ENCODE measurements at regions not wholly inside any gene's neighbourhood (a gene's known extent, or its start where the extent isn't known, plus 50 kb on each side); places are given as distances from the start of the nearest gene placed in this dataset.
"Not testable (repeated sequence)": the region's sequence is repeated elsewhere in the genome, so short reads cannot be mapped to it uniquely, and the experiment has no call there.

DNA sequence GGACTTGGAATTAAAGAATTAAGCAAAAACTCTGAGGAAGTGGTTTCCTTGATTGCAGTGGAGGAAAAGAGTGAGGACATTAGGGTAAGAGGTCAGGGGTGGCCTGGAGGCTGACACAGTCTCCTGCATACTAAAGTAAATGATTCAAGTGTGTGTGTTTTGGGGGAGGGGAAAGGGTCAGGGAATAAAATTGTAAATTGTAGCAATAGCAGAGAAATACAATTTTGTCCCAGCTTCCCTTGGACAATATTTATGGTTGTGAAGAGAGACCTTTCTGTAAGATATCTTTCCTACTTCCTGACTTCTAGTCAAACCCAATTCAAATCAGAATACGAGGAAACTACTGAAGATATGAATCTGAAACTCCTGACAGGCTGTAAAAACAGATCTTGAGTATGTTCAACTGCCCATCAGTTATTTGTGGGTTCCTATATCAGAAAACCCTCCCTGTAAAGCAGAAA is 143.4 kb upstream of the HMGN3 start:
- H3K27ac Mint-ChIP-seq: no peak overlapping the region
- ATAC-seq (no peak), DNase-seq (ENCODE audit: low spot score) (no peak)
- no peaks in the 10 kb centered on the region for H3K27me3 Mint-ChIP-seq
- H3K36me3 Mint-ChIP-seq: no peaks in the 10 kb centered on the region
- H3K4me1 Mint-ChIP-seq (ENCODE audit: low read depth in 2 of 2): no peaks in the 10 kb centered on the region
- peaks cover 3% of the 10 kb centered on the region for H3K9me3 Mint-ChIP-seq
- no peak overlapping the region for H3K4me3 Mint-ChIP-seq

GRCh38 chr6:79377047-79377446 is 142.6 kb upstream of the HMGN3 start:
- H3K27ac Mint-ChIP-seq: no peak overlapping the region
- no peaks in the 10 kb centered on the region for H3K4me1 Mint-ChIP-seq (ENCODE audit: low read depth in 2 of 2)
- no peak overlapping the region for H3K4me3 Mint-ChIP-seq
- DNase-seq (ENCODE audit: low spot score) (no peak), ATAC-seq (no peak)
- H3K27me3 Mint-ChIP-seq: no peaks in the 10 kb centered on the region
- no peaks in the 10 kb centered on the region for H3K36me3 Mint-ChIP-seq
- H3K9me3 Mint-ChIP-seq: peaks cover 6% of the 10 kb centered on the region

GRCh38 chr6:79375635-79376337 is 141.3 kb upstream of the HMGN3 start:
- Mint-ChIP-seq H3K4me1 (ENCODE audit: low read depth in 2 of 2) (no peaks in the 10 kb centered on the region), H3K27me3 (no peaks in the 10 kb centered on the region)

DNA sequence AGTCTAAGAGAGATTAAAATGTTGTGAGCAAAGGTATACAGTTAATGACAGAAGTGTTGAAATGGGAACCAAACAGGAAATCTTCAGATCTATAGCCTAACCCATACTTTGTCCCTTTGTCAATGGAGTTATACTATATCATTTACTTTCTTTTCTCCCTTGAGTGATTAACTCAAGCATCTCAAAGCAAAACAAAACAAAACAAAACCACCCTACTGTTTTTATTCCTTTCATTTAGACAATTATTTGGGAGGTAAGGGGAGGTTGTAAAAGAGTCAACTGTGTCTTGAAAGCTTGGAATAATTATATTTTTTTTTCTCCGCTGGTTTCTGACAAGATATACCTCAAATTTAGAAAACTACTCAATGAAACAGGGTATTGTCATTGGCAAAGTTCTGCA is 139.8 kb upstream of the HMGN3 start:
- H3K36me3 Mint-ChIP-seq: no peaks in the 10 kb centered on the region
- peaks cover 6% of the 10 kb centered on the region for H3K9me3 Mint-ChIP-seq
- no peaks in the 10 kb centered on the region for H3K27me3 Mint-ChIP-seq
- H3K4me3 Mint-ChIP-seq: no peak overlapping the region
- no peak for DNase-seq (ENCODE audit: low spot score)
- H3K27ac Mint-ChIP-seq: no peak overlapping the region
- no peak for ATAC-seq
- H3K4me1 Mint-ChIP-seq (ENCODE audit: low read depth in 2 of 2): no peaks in the 10 kb centered on the region

More at GRCh38 chr6:79375635-79376337, 141.3 kb upstream of the HMGN3 start:
- no peak overlapping the region for H3K27ac Mint-ChIP-seq
- DNase-seq (ENCODE audit: low spot score) (no peak), ATAC-seq (no peak)
- no peak overlapping the region for H3K4me3 Mint-ChIP-seq
- peaks cover 3% of the 10 kb centered on the region for H3K9me3 Mint-ChIP-seq
- H3K36me3 Mint-ChIP-seq: no peaks in the 10 kb centered on the region

GRCh38 chr6:79373880-79374279 is 139.4 kb upstream of the HMGN3 start:
- H3K27ac Mint-ChIP-seq: no peak overlapping the region
- ATAC-seq: no peak
- no peaks in the 10 kb centered on the region for H3K4me1 Mint-ChIP-seq (ENCODE audit: low read depth in 2 of 2)
- no peak overlapping the region for H3K4me3 Mint-ChIP-seq
- DNase-seq (ENCODE audit: low spot score): no peak
- no peaks in the 10 kb centered on the region for H3K36me3 Mint-ChIP-seq
- peaks cover 6% of the 10 kb centered on the region for H3K9me3 Mint-ChIP-seq
- no peaks in the 10 kb centered on the region for H3K27me3 Mint-ChIP-seq

GRCh38 chr6:79373246-79373645 is 138.8 kb upstream of the HMGN3 start:
- Mint-ChIP-seq H3K4me1 (ENCODE audit: low read depth in 2 of 2) (no peaks in the 10 kb centered on the region), H3K36me3 (no peaks in the 10 kb centered on the region), H3K27me3 (no peaks in the 10 kb centered on the region), H3K9me3 (peaks cover 6% of the 10 kb centered on the region), H3K4me3 (no peak overlapping the region), H3K27ac (no peak overlapping the region)
- no peak for ATAC-seq
- DNase-seq (ENCODE audit: low spot score): no peak

DNA sequence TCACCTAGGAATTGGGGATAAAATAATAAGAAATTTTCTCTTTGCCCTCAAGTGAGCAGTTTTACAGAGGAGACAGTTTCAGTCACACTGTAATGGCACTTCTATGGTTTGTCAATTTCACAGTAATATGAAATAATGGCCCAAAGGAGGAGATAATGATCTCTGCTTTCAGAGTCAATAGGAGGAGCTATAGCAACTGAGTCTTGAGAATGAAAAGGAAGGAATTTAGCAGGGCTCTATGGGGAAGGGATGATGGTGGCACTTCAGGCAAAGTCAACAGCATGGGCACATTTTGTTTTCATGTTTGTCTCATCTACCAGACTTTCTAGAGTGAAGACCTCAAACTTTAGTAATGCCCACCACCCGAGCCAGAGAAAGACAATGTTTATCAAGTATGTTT is 138.3 kb upstream of the HMGN3 start:
- DNase-seq (ENCODE audit: low spot score) (no peak), ATAC-seq (no peak)
- Mint-ChIP-seq H3K9me3 (peaks cover 6% of the 10 kb centered on the region), H3K27me3 (no peaks in the 10 kb centered on the region), H3K4me1 (ENCODE audit: low read depth in 2 of 2) (no peaks in the 10 kb centered on the region), H3K4me3 (no peak overlapping the region), H3K36me3 (no peaks in the 10 kb centered on the region), H3K27ac (no peak overlapping the region)

- H3K27me3 Mint-ChIP-seq: no peaks in the 10 kb centered on the region
Measured at GRCh38 chr6:79369026-79369425, 134.5 kb upstream of the HMGN3 start.

DNA sequence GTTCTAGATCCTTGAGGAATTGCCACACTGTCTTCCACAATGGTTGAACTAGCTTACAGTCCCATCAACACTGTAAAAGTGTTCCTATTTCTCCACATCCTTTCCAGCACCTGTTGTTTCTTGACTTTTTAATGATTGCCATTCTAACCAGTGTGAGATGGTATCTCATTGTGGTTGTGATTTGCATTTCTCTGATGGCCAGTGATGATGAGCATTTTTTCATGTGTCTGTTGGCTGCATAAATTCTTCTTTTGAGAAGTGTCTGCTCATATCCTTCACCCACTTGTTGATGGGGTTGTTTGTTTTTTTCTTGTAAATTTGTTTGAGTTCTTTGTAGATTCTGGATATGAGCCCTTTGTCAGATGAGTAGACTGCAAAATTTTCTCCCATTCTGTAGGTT is 129.0 kb upstream of the HMGN3 start:
- not testable (repeated sequence) for ATAC-seq; H3K27ac Mint-ChIP-seq; H3K4me3 Mint-ChIP-seq; H3K27me3 Mint-ChIP-seq; H3K4me1 Mint-ChIP-seq (ENCODE audit: low read depth in 2 of 2); DNase-seq (ENCODE audit: low spot score)
- H3K36me3 Mint-ChIP-seq: peaks cover 13% of the 10 kb centered on the region
- peaks cover 16% of the 10 kb centered on the region for H3K9me3 Mint-ChIP-seq

More at GRCh38 chr6:79369026-79369425, 134.5 kb upstream of the HMGN3 start:
- Mint-ChIP-seq H3K27ac (no peak overlapping the region), H3K36me3 (peaks cover 13% of the 10 kb centered on the region), H3K9me3 (peaks cover 16% of the 10 kb centered on the region), H3K4me3 (no peak overlapping the region), H3K4me1 (ENCODE audit: low read depth in 2 of 2) (no peaks in the 10 kb centered on the region)
- ATAC-seq (no peak), DNase-seq (ENCODE audit: low spot score) (no peak)

GRCh38 chr6:79361074-79361473 is 126.6 kb upstream of the HMGN3 start:
- not testable (repeated sequence) for H3K27me3 Mint-ChIP-seq; H3K27ac Mint-ChIP-seq; ATAC-seq; H3K4me3 Mint-ChIP-seq; DNase-seq (ENCODE audit: low spot score); H3K4me1 Mint-ChIP-seq (ENCODE audit: low read depth in 2 of 2); H3K36me3 Mint-ChIP-seq
- peaks cover 14% of the 10 kb centered on the region for H3K9me3 Mint-ChIP-seq

- no peak overlapping the region for H3K27ac Mint-ChIP-seq
- no peak overlapping the region for H3K4me3 Mint-ChIP-seq
- H3K27me3 Mint-ChIP-seq: no peaks in the 10 kb centered on the region
- ATAC-seq (no peak), DNase-seq (ENCODE audit: low spot score) (no peak)
- peaks cover 7% of the 10 kb centered on the region for H3K36me3 Mint-ChIP-seq
- H3K4me1 Mint-ChIP-seq (ENCODE audit: low read depth in 2 of 2): no peaks in the 10 kb centered on the region
- H3K9me3 Mint-ChIP-seq: peaks cover 11% of the 10 kb centered on the region
Measured at GRCh38 chr6:79353226-79353625, 118.7 kb upstream of the HMGN3 start.

- no peak overlapping the region for H3K4me3 Mint-ChIP-seq
- DNase-seq (ENCODE audit: low spot score): no peak
- ATAC-seq: no peak
- H3K4me1 Mint-ChIP-seq (ENCODE audit: low read depth in 2 of 2): no peaks in the 10 kb centered on the region
- peaks cover 3 to 6% of the 10 kb centered on the region in 2 donors for H3K27me3 Mint-ChIP-seq
- H3K9me3 Mint-ChIP-seq: peaks cover 13% of the 10 kb centered on the region
- H3K27ac Mint-ChIP-seq: no peak overlapping the region
- no peaks in the 10 kb centered on the region for H3K36me3 Mint-ChIP-seq
Measured at GRCh38 chr6:79338493-79338892, 104.0 kb upstream of the HMGN3 start.

GRCh38 chr6:79335133-79335674 is 100.7 kb upstream of the HMGN3 start:
- peak overlapping the region; percentile 44 for H3K4me3 Mint-ChIP-seq
- H3K36me3 Mint-ChIP-seq: no peaks in the 10 kb centered on the region
- peaks cover 12% of the 10 kb centered on the region for H3K9me3 Mint-ChIP-seq
- ATAC-seq (peak in 1 of 2 donors; percentile 52), DNase-seq (ENCODE audit: low spot score) (no peak)
- no peak overlapping the region for H3K27ac Mint-ChIP-seq
- H3K27me3 Mint-ChIP-seq: peaks cover 3 to 6% of the 10 kb centered on the region in 2 donors
- H3K4me1 Mint-ChIP-seq (ENCODE audit: low read depth in 2 of 2): no peaks in the 10 kb centered on the region

DNA sequence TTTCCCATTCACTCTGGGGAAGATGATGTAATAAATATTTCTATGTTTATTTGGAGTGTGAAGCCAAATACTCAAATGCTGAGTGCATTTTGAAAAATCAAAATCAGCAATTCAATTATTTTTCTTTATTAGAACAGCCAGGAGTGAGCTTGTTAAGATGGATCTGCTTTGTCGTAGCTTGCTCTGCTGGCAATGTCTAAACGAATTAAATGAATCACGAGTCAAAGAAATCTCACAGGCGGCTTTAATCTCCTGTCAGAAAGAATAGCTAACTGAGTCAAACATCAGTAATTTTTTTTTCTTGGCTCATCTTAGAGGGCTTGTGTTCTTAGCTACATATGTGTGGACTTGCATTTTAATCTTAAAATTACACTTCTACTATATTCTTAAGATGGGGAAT is 100.2 kb upstream of the HMGN3 start:
- Mint-ChIP-seq H3K9me3 (peaks cover 12% of the 10 kb centered on the region), H3K36me3 (no peaks in the 10 kb centered on the region), H3K4me1 (ENCODE audit: low read depth in 2 of 2) (no peaks in the 10 kb centered on the region), H3K4me3 (peak overlapping the region; percentile 44), H3K27me3 (peaks cover 3 to 6% of the 10 kb centered on the region in 2 donors), H3K27ac (no peak overlapping the region)
- ATAC-seq: no peak
- no peak for DNase-seq (ENCODE audit: low spot score)

Measured in natural killer cell treated with Interleukin-12 subunit alpha and Interleukin-12 subunit beta and Interleukin-15 and Interleukin-18, amount 100 ng/mL, for 72 hours (primary cell).